ENCODE measurements at regions not wholly inside any gene's neighbourhood (a gene's known extent, or its start where the extent isn't known, plus 50 kb on each side); places are given as distances from the start of the nearest gene placed in this dataset.

- no peak for DNase-seq
These were observed 282.1 kb upstream of the EMCN start for GRCh38 chr4:100799761-100800539.

GRCh38 chr4:100797791-100798190, 280.0 kb upstream of the EMCN start:
- no peak for DNase-seq

GRCh38 chr4:100797356-100797755, 279.5 kb upstream of the EMCN start:
- no peak for DNase-seq

- DNase-seq = no peak
These were observed 278.5 kb upstream of the EMCN start for GRCh38 chr4:100796332-100796731.

- no peak for DNase-seq
These were observed 277.8 kb upstream of the EMCN start for GRCh38 chr4:100795581-100795980.

- DNase-seq = no peak
These were observed 273.2 kb upstream of the EMCN start for GRCh38 chr4:100790836-100791615.

GRCh38 chr4:100789991-100790390, 272.2 kb upstream of the EMCN start:
- DNase-seq = no peak

GRCh38 chr4:100786481-100786880, 268.7 kb upstream of the EMCN start:
- DNase-seq = no peak

GRCh38 chr4:100782356-100782755, 264.5 kb upstream of the EMCN start:
- DNase-seq = no peak

GRCh38 chr4:100781435-100781834, 263.6 kb upstream of the EMCN start:
- no peak for DNase-seq

- DNase-seq = no peak
These were observed 262.3 kb upstream of the EMCN start for GRCh38 chr4:100780126-100780525.

- no peak for DNase-seq
These were observed 260.6 kb upstream of the EMCN start for GRCh38 chr4:100778431-100778830.

- DNase-seq = no peak
These were observed 244.9 kb upstream of the EMCN start for GRCh38 chr4:100762738-100763137.

GRCh38 chr4:100754751-100755150, 236.9 kb upstream of the EMCN start:
- no peak for DNase-seq

- DNase-seq = no peak
These were observed 228.4 kb upstream of the EMCN start for GRCh38 chr4:100746141-100746739.

GRCh38 chr4:100742045-100742444, 224.2 kb upstream of the EMCN start:
- DNase-seq = no peak

- no peak for DNase-seq
These were observed 221.6 kb upstream of the EMCN start for GRCh38 chr4:100739426-100739825.

GRCh38 chr4:100738196-100739165, 220.7 kb upstream of the EMCN start:
- DNase-seq = no peak

- no peak for DNase-seq
These were observed 219.0 kb upstream of the EMCN start for GRCh38 chr4:100736641-100737451.

GRCh38 chr4:100728861-100729260, 211.0 kb upstream of the EMCN start:
- no peak for DNase-seq

GRCh38 chr4:100722866-100723459, 205.1 kb upstream of the EMCN start:
- no peak for DNase-seq
